ENCODE measurements at regions not wholly inside any gene's neighbourhood (a gene's known extent, or its start where the extent isn't known, plus 50 kb on each side); places are given as distances from the start of the nearest gene placed in this dataset.

DNA sequence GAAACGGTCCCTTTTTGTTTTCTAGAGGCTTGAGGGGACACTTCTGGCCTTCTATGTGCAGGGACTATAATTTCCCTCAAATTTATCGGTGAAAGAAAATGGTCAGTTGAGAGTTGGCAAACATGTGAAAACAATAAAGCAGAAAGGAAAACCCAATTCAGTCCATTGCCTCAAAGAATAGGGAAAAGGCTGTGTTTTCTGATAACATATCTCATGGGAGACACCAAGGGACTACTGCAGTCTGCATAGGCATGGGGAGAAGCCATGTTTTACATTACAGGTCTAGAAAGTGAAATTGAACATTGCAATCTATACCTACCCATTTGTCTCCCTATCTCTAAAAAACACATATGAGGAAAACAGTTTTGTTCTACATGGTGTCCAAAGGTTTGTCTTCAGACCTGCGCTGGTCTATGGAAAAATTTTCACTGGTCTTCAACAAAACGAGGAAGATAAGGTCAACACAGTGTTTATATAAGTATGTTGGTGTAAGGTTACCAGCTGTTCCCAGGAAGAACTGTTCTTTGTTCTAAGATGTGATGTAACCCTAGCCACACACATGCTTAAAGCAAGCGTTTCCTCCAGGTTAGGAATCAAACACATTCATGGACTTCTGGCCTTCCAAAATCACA, 179.7 kb downstream of the MREG start:
- TF ChIP-seq TCF12 (IDR thresholded peaks at IDR 0.05) (peak; percentile 28; the same call in 1 of the 2 replicates), CHD2 (IDR thresholded peaks at IDR 0.05; ENCODE audit: low read length, partially characterized antibody) (no peak)
- Histone ChIP-seq H3K27ac (ENCODE audit: low read depth in 2 of 2, low read length in 1 of 2) (no peak overlapping the region), H3K4me3 (ENCODE audit: low read depth in 2 of 2, low read length in 1 of 2) (no peak overlapping the region), H3K4me2 (no peak overlapping the region), H3K79me2 (ENCODE audit: insufficient read depth) (no peaks in the 10 kb centered on the region), H3K27me3 (ENCODE audit: insufficient read depth) (no peaks in the 10 kb centered on the region), H3K36me3 (replicated peaks in 1 of 2; ENCODE audit: control insufficient read depth in 1 of 2, insufficient read depth in 2 of 2, low read length in 1 of 2) (no peaks in the 10 kb centered on the region), H3F3A (replicated peaks; ENCODE audit: insufficient read depth) (no peaks in the 10 kb centered on the region), H2AFZ (ENCODE audit: low read depth) (no peak overlapping the region), H4K20me1 (ENCODE audit: insufficient read depth) (no peaks in the 10 kb centered on the region), H3K9ac (no peak overlapping the region), H3K9me3 (no peaks in the 10 kb centered on the region), H3K4me1 (ENCODE audit: control insufficient read depth in 1 of 2, insufficient read depth in 2 of 2, low read depth in 1 of 2, low read length in 1 of 2) (no peaks in the 10 kb centered on the region), H3K9me2 (no peaks in the 10 kb centered on the region)
- ChIA-PET POLR2A (no interaction called here), CTCF (no interaction called here)
- WGBS (ENCODE audit: low lambda C conversion rate) = 78% methylated on average over 5 of the region's 5 CpGs
- DNase-seq = no peak

DNA sequence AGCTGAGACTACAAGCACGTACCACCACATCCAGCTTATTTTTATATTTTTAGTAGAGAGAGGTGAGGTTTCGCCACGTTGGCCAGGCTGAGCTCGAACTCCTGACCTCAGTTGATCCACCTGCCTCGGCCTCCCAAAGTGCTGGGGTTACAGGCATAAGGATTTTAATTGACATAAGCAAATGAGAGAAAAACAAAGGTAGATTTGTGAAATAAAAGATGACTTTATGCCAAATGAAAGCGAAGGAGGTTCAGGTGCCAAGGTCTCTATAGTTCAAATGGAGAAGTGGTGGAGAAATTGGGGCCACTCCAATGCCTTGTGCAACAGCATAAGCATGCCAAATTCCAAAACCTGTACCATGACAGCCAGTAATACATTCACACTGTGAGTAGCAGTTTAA, 180.6 kb downstream of the MREG start:
- CTCF ChIA-PET = no interaction called here
- WGBS (ENCODE audit: low lambda C conversion rate) = 93% methylated on average over 6 of the region's 6 CpGs
- no peak overlapping the region for H3K27ac ChIP-seq (ENCODE audit: low read depth in 2 of 2, low read length in 1 of 2)
- POLR2A ChIA-PET = no interaction called here
- H3K79me2 ChIP-seq (ENCODE audit: insufficient read depth) = no peaks in the 10 kb centered on the region
- DNase-seq = no peak
- no peak overlapping the region for H3K4me2 ChIP-seq
- no peaks in the 10 kb centered on the region for H3K9me3 ChIP-seq
- no peaks in the 10 kb centered on the region for H3K9me2 ChIP-seq
- H3K4me3 ChIP-seq (ENCODE audit: low read depth in 2 of 2, low read length in 1 of 2) = no peak overlapping the region
- H4K20me1 ChIP-seq (ENCODE audit: insufficient read depth) = no peaks in the 10 kb centered on the region
- H2AFZ ChIP-seq (ENCODE audit: low read depth) = no peak overlapping the region
- no peaks in the 10 kb centered on the region for H3K36me3 ChIP-seq (replicated peaks in 1 of 2; ENCODE audit: control insufficient read depth in 1 of 2, insufficient read depth in 2 of 2, low read length in 1 of 2)
- H3K9ac ChIP-seq = no peak overlapping the region
- no peaks in the 10 kb centered on the region; a peak in 1 of 4 replicates for H3K4me1 ChIP-seq (ENCODE audit: control insufficient read depth in 1 of 2, insufficient read depth in 2 of 2, low read depth in 1 of 2, low read length in 1 of 2)
- no peaks in the 10 kb centered on the region for H3F3A ChIP-seq (replicated peaks; ENCODE audit: insufficient read depth)
- no peaks in the 10 kb centered on the region for H3K27me3 ChIP-seq (ENCODE audit: insufficient read depth)
- TF ChIP-seq NFIC (IDR thresholded peaks at IDR 0.05; ENCODE audit: borderline replicate concordance) (no peak), GABPA (IDR thresholded peaks at IDR 0.05; ENCODE audit: low read depth) (no peak), CHD2 (IDR thresholded peaks at IDR 0.05; ENCODE audit: low read length, partially characterized antibody) (no peak), FOXM1 (IDR thresholded peaks at IDR 0.05; ENCODE audit: low read depth) (no peak), TCF12 (IDR thresholded peaks at IDR 0.05) (no peak), RCOR1 (IDR thresholded peaks at IDR 0.05; ENCODE audit: low read length) (no peak), TEAD4 (IDR thresholded peaks at IDR 0.05; ENCODE audit: borderline replicate concordance, insufficient read depth) (no peak), JUND (IDR thresholded peaks at IDR 0.05) (no peak), SMC3 (IDR thresholded peaks at IDR 0.05; ENCODE audit: low read depth, low read length) (no peak), EP300 (IDR thresholded peaks at IDR 0.05; ENCODE audit: borderline replicate concordance in 1 of 2, low read depth in 1 of 2, low read length in 1 of 2) (no peak), ELF1 (IDR thresholded peaks at IDR 0.05) (no peak)

DNA sequence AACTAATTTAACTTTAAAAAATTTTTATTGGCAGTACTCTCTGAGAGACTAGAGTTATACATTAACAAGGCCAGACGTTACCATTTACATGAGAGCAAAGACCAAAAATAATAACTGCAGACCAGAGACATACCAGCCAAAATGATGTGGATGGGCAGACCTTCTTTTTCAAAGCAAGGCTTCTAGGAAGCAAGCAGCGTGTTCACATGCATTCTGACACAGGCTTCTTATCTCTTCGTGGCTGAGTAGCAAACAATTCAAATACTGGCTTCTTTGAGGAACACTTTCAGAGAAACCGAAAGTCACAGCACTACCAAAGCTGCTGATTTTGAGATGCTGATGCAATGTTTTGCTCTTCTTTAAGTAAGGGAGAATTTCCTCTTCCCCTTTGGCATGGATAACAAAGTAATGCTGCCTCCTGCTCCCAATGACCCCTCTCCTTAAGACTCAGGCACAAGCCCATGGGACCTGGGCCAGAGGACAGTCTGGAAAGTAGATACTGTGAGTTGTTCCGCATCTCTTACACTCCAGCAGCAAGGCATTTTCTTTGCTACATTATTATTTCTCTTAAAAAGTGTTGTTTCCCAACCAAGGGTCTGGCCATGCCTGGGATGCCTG, 181.9 kb downstream of the MREG start:
- Histone ChIP-seq H3K9ac (no peak overlapping the region), H3F3A (replicated peaks; ENCODE audit: insufficient read depth) (peaks cover 8% of the 10 kb centered on the region), H3K9me3 (no peaks in the 10 kb centered on the region), H3K4me2 (no peak overlapping the region), H2AFZ (ENCODE audit: low read depth) (no peak overlapping the region), H3K27me3 (ENCODE audit: insufficient read depth) (no peaks in the 10 kb centered on the region), H3K9me2 (no peaks in the 10 kb centered on the region), H3K36me3 (replicated peaks in 1 of 2; ENCODE audit: control insufficient read depth in 1 of 2, insufficient read depth in 2 of 2, low read length in 1 of 2) (no peaks in the 10 kb centered on the region), H3K79me2 (ENCODE audit: insufficient read depth) (no peaks in the 10 kb centered on the region), H3K4me3 (ENCODE audit: low read depth in 2 of 2, low read length in 1 of 2) (no peak overlapping the region), H4K20me1 (ENCODE audit: insufficient read depth) (no peaks in the 10 kb centered on the region), H3K27ac (ENCODE audit: low read depth in 2 of 2, low read length in 1 of 2) (no peak overlapping the region), H3K4me1 (ENCODE audit: control insufficient read depth in 1 of 2, insufficient read depth in 2 of 2, low read depth in 1 of 2, low read length in 1 of 2) (peaks cover 1 to 11% of the 10 kb centered on the region in 2 experiments; a peak in 2 of 4 replicates)
- WGBS (ENCODE audit: low lambda C conversion rate) = 82% methylated on average over 5 of the region's 5 CpGs
- ChIA-PET CTCF (interaction anchor here (1.4 to 1.5 kb wide), 2 partner anchors 8 to 14 kb away, joined by 4 to 6 read pairs; no protein-coding TSS in a partner anchor), POLR2A (no interaction called here)
- DNase-seq = no peak
- TF ChIP-seq GATA2 (CRISPR knock-in tag; IDR thresholded peaks at IDR 0.05) = no peak
- TF ChIP-seq ELF1 (IDR thresholded peaks at IDR 0.05) = no peak
- TF ChIP-seq SMC3 (IDR thresholded peaks at IDR 0.05; ENCODE audit: low read depth, low read length) = no peak
- TF ChIP-seq, protein P1, sequence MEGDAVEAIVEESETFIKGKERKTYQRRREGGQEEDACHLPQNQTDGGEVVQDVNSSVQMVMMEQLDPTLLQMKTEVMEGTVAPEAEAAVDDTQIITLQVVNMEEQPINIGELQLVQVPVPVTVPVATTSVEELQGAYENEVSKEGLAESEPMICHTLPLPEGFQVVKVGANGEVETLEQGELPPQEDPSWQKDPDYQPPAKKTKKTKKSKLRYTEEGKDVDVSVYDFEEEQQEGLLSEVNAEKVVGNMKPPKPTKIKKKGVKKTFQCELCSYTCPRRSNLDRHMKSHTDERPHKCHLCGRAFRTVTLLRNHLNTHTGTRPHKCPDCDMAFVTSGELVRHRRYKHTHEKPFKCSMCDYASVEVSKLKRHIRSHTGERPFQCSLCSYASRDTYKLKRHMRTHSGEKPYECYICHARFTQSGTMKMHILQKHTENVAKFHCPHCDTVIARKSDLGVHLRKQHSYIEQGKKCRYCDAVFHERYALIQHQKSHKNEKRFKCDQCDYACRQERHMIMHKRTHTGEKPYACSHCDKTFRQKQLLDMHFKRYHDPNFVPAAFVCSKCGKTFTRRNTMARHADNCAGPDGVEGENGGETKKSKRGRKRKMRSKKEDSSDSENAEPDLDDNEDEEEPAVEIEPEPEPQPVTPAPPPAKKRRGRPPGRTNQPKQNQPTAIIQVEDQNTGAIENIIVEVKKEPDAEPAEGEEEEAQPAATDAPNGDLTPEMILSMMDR (IDR thresholded peaks at IDR 0.05) = no peak
- no peak for TF ChIP-seq MEF2A (IDR thresholded peaks at IDR 0.05; ENCODE audit: borderline replicate concordance, low read depth)
- TF ChIP-seq TAF1 (IDR thresholded peaks at IDR 0.05; ENCODE audit: borderline replicate concordance, low read depth, low read length) = no peak
- no peak for TF ChIP-seq FOSL2 (IDR thresholded peaks at IDR 0.05; ENCODE audit: borderline replicate concordance, low read depth)
- TF ChIP-seq, protein P2, sequence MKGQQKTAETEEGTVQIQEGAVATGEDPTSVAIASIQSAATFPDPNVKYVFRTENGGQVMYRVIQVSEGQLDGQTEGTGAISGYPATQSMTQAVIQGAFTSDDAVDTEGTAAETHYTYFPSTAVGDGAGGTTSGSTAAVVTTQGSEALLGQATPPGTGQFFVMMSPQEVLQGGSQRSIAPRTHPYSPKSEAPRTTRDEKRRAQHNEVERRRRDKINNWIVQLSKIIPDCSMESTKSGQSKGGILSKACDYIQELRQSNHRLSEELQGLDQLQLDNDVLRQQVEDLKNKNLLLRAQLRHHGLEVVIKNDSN (IDR thresholded peaks at IDR 0.05; ENCODE audit: borderline replicate concordance, low read depth) = no peak
- TF ChIP-seq, protein P3, sequence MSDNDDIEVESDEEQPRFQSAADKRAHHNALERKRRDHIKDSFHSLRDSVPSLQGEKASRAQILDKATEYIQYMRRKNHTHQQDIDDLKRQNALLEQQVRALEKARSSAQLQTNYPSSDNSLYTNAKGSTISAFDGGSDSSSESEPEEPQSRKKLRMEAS (IDR thresholded peaks at IDR 0.05; ENCODE audit: low read depth) = no peak
- no peak for TF ChIP-seq RFX5 (IDR thresholded peaks at IDR 0.05; ENCODE audit: low read length)
- no peak for TF ChIP-seq YY1 (IDR thresholded peaks at IDR 0.05; ENCODE audit: low read depth)
- TF ChIP-seq CHD2 (IDR thresholded peaks at IDR 0.05; ENCODE audit: low read length, partially characterized antibody) = no peak
- no peak for TF ChIP-seq TCF12 (IDR thresholded peaks at IDR 0.05)
- no peak for TF ChIP-seq JUND (IDR thresholded peaks at IDR 0.05)
- TF ChIP-seq POLR2AphosphoS5 (IDR thresholded peaks at IDR 0.05; ENCODE audit: low read depth, low read length) = no peak
- no peak for TF ChIP-seq FOXM1 (IDR thresholded peaks at IDR 0.05; ENCODE audit: low read depth)

All from SK-N-SH (cell line).